GM23248 (cell line): ENCODE measurements at regions not wholly inside any gene's neighbourhood (a gene's known extent, or its start where the extent isn't known, plus 50 kb on each side); places are given as distances from the start of the nearest gene placed in this dataset.

ENCODE experiments used
- DNase-seq: peaks from one replicate; pipeline ENCODE4 v3.0.0-alpha.2; 2015
- H2AFZ ChIP-seq: fragments of 200-600 bp; sonication (generic); 2 replicates; pipeline ENCODE4 v1.6.1; 2016; ENCODE audit warnings: antibody characterized with exemption
- H3F3A ChIP-seq: fragments of 200-600 bp; sonication (generic); 2 replicates; pipeline ENCODE4 v1.6.1; 2016; ENCODE audit warnings: mild to moderate bottlenecking, antibody characterized with exemption, mixed run types; ENCODE audit not compliant: insufficient read depth
- H3K27ac ChIP-seq: fragments of 200-600 bp; sonication (generic); 2 replicates; pipeline ENCODE4 v1.5.1; 2016; ENCODE audit warnings: mild to moderate bottlenecking
- H3K27me3 ChIP-seq: fragments of 200-600 bp; sonication (generic); replicated peaks from 2 replicates; pipeline ENCODE4 v1.6.1; 2016; ENCODE audit warnings: mild to moderate bottlenecking; ENCODE audit not compliant: insufficient read depth
- H3K36me3 ChIP-seq: fragments of 200-600 bp; sonication (generic); 2 replicates; pipeline ENCODE4 v1.6.1; 2016; ENCODE audit warnings: low read depth, mild to moderate bottlenecking
- H3K4me1 ChIP-seq: fragments of 200-600 bp; sonication (generic); 2 replicates; pipeline ENCODE4 v1.6.1; 2016; ENCODE audit warnings: mild to moderate bottlenecking; ENCODE audit not compliant: insufficient read depth
- H3K4me2 ChIP-seq: fragments of 200-600 bp; sonication (generic); one replicate; pipeline ENCODE4 v1.6.1; 2016; ENCODE audit warnings: mild to moderate bottlenecking; ENCODE audit not compliant: unreplicated experiment
- H3K4me3 ChIP-seq: fragments of 200-600 bp; sonication (generic); 2 replicates; pipeline ENCODE4 v1.5.1; 2016; ENCODE audit warnings: mild to moderate bottlenecking
- H3K79me2 ChIP-seq: fragments of 200-600 bp; sonication (generic); 2 replicates; pipeline ENCODE4 v1.6.1; 2016; ENCODE audit warnings: mild to moderate bottlenecking; ENCODE audit not compliant: insufficient read depth
- H3K9ac ChIP-seq: fragments of 200-600 bp; sonication (generic); 2 replicates; pipeline ENCODE4 v1.6.1; 2016; ENCODE audit warnings: mild to moderate bottlenecking
- H3K9me2 ChIP-seq: fragments of 200-600 bp; sonication (generic); 2 replicates; pipeline ENCODE4 v1.6.1; 2016; ENCODE audit warnings: mixed run types, mild to moderate bottlenecking, moderate library complexity; ENCODE audit not compliant: insufficient read depth
- H3K9me3 ChIP-seq: fragments of 200-600 bp; sonication (generic); one replicate; pipeline ENCODE4 v1.6.1; 2017; ENCODE audit warnings: low read depth
- H4K20me1 ChIP-seq: fragments of 200-600 bp; sonication (generic); 2 replicates; pipeline ENCODE4 v1.6.0; 2016; ENCODE audit not compliant: insufficient read depth
- EZH2 ChIP-seq: fragments of 200-600 bp; sonication (generic); IDR thresholded peaks from 2 replicates; pipeline ENCODE4 v1.6.1; 2018; ENCODE audit warnings: antibody characterized with exemption, mild to moderate bottlenecking; ENCODE audit not compliant: insufficient read depth, poor library complexity, severe bottlenecking
- EZH2phosphoT487 ChIP-seq: fragments of 200-600 bp; sonication (generic); IDR thresholded peaks from 2 replicates; pipeline ENCODE4 v1.6.1; 2018; ENCODE audit warnings: antibody characterized with exemption, moderate library complexity, mild to moderate bottlenecking, low read depth; ENCODE audit not compliant: insufficient read depth
- WGBS, 2 experiments: methylation state at CpG; one replicate each; pipeline ENCODE4 v1.1.6; 2015 to 2017; ENCODE audit warnings: low lambda C conversion rate in 2 of 2, low coverage in 1 of 2; ENCODE audit errors: missing lambda C conversion rate in 2 of 2; 5-methylcytosine and 5-hydroxymethylcytosine counted together
- in situ Hi-C: fragments of 300-500 bp; cut with MboI; formaldehyde crosslinking; loops from 2 replicates; pipeline ENCODE4 v1.15.0; 2020

DNA sequence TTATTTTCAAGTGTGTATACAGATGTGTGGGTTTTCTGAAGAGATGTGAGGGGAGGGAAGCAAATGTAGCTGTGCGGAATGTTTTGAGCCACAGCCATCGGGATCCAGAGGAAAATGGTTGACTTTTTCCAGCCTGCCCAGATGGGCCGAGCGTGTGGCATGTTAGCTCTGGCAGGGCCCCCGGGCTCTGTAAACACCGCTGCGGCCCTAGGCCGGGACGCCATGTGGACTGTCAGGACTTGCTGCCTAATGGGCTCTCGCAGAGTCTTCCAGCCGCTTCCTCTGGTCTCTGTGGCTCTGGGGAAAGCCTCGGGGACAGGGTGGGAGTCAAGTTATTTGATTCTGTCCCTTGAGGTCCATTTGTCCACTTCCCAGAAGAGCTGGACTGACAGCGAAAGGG lies 109.6 kb upstream of the PTCH1 start:
- H3K27ac ChIP-seq: no peak overlapping the region
- H3K79me2 ChIP-seq: no peaks in the 10 kb centered on the region
- whole genome bisulfite sequencing, 2 experiments: 73 to 79% methylated on average over 13 of the region's 13 CpGs
- no peaks in the 10 kb centered on the region for H4K20me1 ChIP-seq
- no peaks in the 10 kb centered on the region for H3K9me2 ChIP-seq
- no peaks in the 10 kb centered on the region for H3K4me1 ChIP-seq
- H3K9ac ChIP-seq: no peak overlapping the region
- no peaks in the 10 kb centered on the region for H3K36me3 ChIP-seq
- no peaks in the 10 kb centered on the region for H3F3A ChIP-seq
- 0 out of 2 replicates have a peak, but pooled peaks cover 5% of the 10 kb centered on the region for H3K27me3 ChIP-seq
- H3K4me3 ChIP-seq: no peak overlapping the region
- in situ Hi-C loops: no loop called here
- no peak overlapping the region for H3K4me2 ChIP-seq
- H3K9me3 ChIP-seq: no peaks in the 10 kb centered on the region
- no peak for DNase-seq
- no peak overlapping the region for H2AFZ ChIP-seq
- TF ChIP-seq EZH2phosphoT487 (no peak), EZH2 (no peak)

- DNase-seq: no peak
- Histone ChIP-seq H4K20me1 (no peaks in the 10 kb centered on the region), H2AFZ (no peak overlapping the region), H3K4me2 (no peak overlapping the region), H3K27ac (no peak overlapping the region), H3K9me2 (no peaks in the 10 kb centered on the region), H3K27me3 (peaks cover 11% of the 10 kb centered on the region; the same call in 1 of the 2 replicates), H3K9ac (no peak overlapping the region), H3K79me2 (no peaks in the 10 kb centered on the region), H3F3A (no peaks in the 10 kb centered on the region), H3K36me3 (no peaks in the 10 kb centered on the region), H3K4me1 (no peaks in the 10 kb centered on the region), H3K9me3 (no peaks in the 10 kb centered on the region), H3K4me3 (no peak overlapping the region)
- in situ Hi-C loops: no loop called here
- no peak for TF ChIP-seq EZH2
- no peak for TF ChIP-seq EZH2phosphoT487
- WGBS, 2 experiments: 34% methylated on average over 4 of the region's 4 CpGs
These were observed 106.9 kb upstream of the PTCH1 start for GRCh38 chr9:95623640-95624039.

DNA sequence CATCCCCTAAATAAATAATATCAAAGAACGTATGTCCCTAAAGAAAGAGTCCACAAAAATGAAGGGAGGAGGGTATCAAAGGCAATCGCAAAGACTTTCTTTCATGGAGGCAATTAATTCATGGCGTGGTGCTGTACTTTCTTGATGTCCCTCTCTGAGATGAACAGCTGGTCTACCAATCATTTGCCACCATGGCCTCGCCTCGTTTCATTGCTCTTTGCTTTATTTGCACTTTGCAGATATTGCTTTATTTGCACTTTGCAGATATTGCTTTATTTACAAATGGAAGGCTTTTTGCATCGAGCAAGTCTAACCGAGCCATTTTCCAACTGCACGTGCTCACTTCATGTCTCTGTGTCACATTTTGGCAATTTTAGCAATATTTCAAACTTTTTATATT lies 104.0 kb upstream of the PTCH1 start:
- Histone ChIP-seq H3F3A (no peaks in the 10 kb centered on the region), H3K4me3 (no peak overlapping the region), H3K9ac (no peak overlapping the region), H3K27ac (no peak overlapping the region), H3K27me3 (peaks cover 11% of the 10 kb centered on the region; the same call in 1 of the 2 replicates), H3K36me3 (no peaks in the 10 kb centered on the region), H3K9me3 (no peaks in the 10 kb centered on the region), H3K4me1 (no peaks in the 10 kb centered on the region), H2AFZ (no peak overlapping the region), H4K20me1 (no peaks in the 10 kb centered on the region), H3K9me2 (no peaks in the 10 kb centered on the region), H3K4me2 (no peak overlapping the region), H3K79me2 (no peaks in the 10 kb centered on the region)
- in situ Hi-C loops: no loop called here
- TF ChIP-seq EZH2: no peak
- TF ChIP-seq EZH2phosphoT487: no peak
- WGBS, 2 experiments: 46% methylated on average over 8 of the region's 8 CpGs
- no peak for DNase-seq

- no peaks in the 10 kb centered on the region for H3K79me2 ChIP-seq
- peaks cover 11% of the 10 kb centered on the region; the same call in 1 of the 2 replicates for H3K27me3 ChIP-seq
- H3K9me2 ChIP-seq: no peaks in the 10 kb centered on the region
- no peaks in the 10 kb centered on the region for H4K20me1 ChIP-seq
- TF ChIP-seq EZH2 (no peak), EZH2phosphoT487 (no peak)
- H3K27ac ChIP-seq: no peak overlapping the region
- no peak overlapping the region for H3K4me3 ChIP-seq
- no peak for DNase-seq
- H3K36me3 ChIP-seq: no peaks in the 10 kb centered on the region
- no peak overlapping the region for H2AFZ ChIP-seq
- WGBS, 2 experiments: 30 to 33% methylated on average over 10 of the region's 10 CpGs
- H3K9ac ChIP-seq: no peak overlapping the region
- in situ Hi-C loops: no loop called here
- no peaks in the 10 kb centered on the region for H3F3A ChIP-seq
- H3K4me1 ChIP-seq: no peaks in the 10 kb centered on the region
- no peak overlapping the region for H3K4me2 ChIP-seq
- H3K9me3 ChIP-seq: no peaks in the 10 kb centered on the region
These were observed 103.5 kb upstream of the PTCH1 start for GRCh38 chr9:95620314-95620713.

DNA sequence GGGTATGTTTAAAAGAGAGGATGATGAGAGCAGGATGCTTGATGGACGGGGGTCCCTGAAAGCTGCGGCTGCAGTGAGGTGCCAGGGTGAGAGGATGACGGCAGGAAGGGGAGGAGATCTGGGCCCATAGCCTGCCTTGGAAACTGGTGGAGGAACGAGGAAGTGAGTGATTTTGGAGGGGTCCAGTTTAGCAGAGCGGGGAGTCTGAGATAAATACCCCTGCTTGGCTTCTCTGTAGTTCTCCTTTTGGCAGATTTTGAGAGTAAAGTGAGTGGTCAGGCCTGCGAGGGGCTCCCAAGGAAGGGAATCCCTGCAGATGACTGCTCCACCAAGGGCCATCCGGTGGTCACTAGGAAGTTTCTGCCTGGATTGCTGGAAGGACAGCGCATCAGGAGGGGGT lies 98.5 kb upstream of the PTCH1 start:
- WGBS, 2 experiments: 41 to 49% methylated on average over 7 to 8 of the region's 8 CpGs
- H3F3A ChIP-seq: no peaks in the 10 kb centered on the region
- H3K79me2 ChIP-seq: no peaks in the 10 kb centered on the region
- H3K36me3 ChIP-seq: no peaks in the 10 kb centered on the region
- H3K4me2 ChIP-seq: no peak overlapping the region
- peaks cover 4% of the 10 kb centered on the region; the same call in 1 of the 2 replicates for H3K27me3 ChIP-seq
- TF ChIP-seq EZH2phosphoT487 (no peak), EZH2 (no peak)
- no peaks in the 10 kb centered on the region for H3K4me1 ChIP-seq
- no peak overlapping the region for H2AFZ ChIP-seq
- no peaks in the 10 kb centered on the region for H3K9me3 ChIP-seq
- H3K4me3 ChIP-seq: no peak overlapping the region
- DNase-seq: no peak
- no peak overlapping the region for H3K9ac ChIP-seq
- in situ Hi-C loops: no loop called here
- no peak overlapping the region for H3K27ac ChIP-seq
- H4K20me1 ChIP-seq: no peaks in the 10 kb centered on the region
- H3K9me2 ChIP-seq: no peaks in the 10 kb centered on the region
